Panc1 (cell line): ENCODE measurements at regions not wholly inside any gene's neighbourhood (a gene's known extent, or its start where the extent isn't known, plus 50 kb on each side); places are given as distances from the start of the nearest gene placed in this dataset.

Experiments used
- ATAC-seq: fragments of 200-7000 bp; cut with Tn5 transposase; 2 replicates; pipeline ENCODE4 v1.9.1; 2020; ENCODE audit warnings: mild to moderate bottlenecking, moderate library complexity
- BruUV-seq: library from RNA; stranded (reverse); fragments of 400-500 nt; replicated peaks from 2 replicates; lab custom pipeline; 2021; lab: Mats Ljungman, UMichigan
- CTCF ChIA-PET: fragments of 300-600 bp; sonication (Branson Sonifier 250); formaldehyde crosslinking; loops from one replicate; lab custom pipeline; 2022; ENCODE audit warnings: antibody characterized with exemption; lab: Charles Lee
- POLR2A ChIA-PET: fragments of 300-600 bp; sonication (Branson Sonifier 250); formaldehyde crosslinking; loops from one replicate; lab custom pipeline; 2022; ENCODE audit warnings: antibody characterized with exemption; lab: Charles Lee
- DNase-seq: peaks from one replicate; pipeline ENCODE4 v3.0.0-alpha.2; 2010; ENCODE audit warnings: low read depth, low spot score
- H3K27ac ChIP-seq: 2 replicates; pipeline ENCODE4 v1.5.1; 2011; ENCODE audit warnings: mild to moderate bottlenecking, low read length, inconsistent platforms
- H3K27me3 ChIP-seq: fragments of 200-500 bp; sonication (Bioruptor generic); 2 replicates; pipeline ENCODE4 v1.6.0; 2014; ENCODE audit warnings: low read length, inconsistent platforms; ENCODE audit not compliant: control insufficient read depth, insufficient read depth
- H3K36me3 ChIP-seq: fragments of 200-500 bp; sonication (Bioruptor generic); 2 replicates; pipeline ENCODE4 v1.5.1; 2014; ENCODE audit warnings: inconsistent platforms, mild to moderate bottlenecking, low read length, moderate library complexity; ENCODE audit not compliant: control insufficient read depth, insufficient read depth
- H3K4me1 ChIP-seq: 2 replicates; pipeline ENCODE4 v1.5.1; 2011; ENCODE audit warnings: inconsistent platforms, mild to moderate bottlenecking, low read length, moderate library complexity; ENCODE audit not compliant: control insufficient read depth, insufficient read depth
- H3K4me3 ChIP-seq, 2 experiments: 2 replicates each; pipeline ENCODE4 v1.5.1; 2011 to 2012; ENCODE audit warnings: low read depth in 2 of 2, low read length in 2 of 2, mild to moderate bottlenecking in 2 of 2, inconsistent platforms in 1 of 2, moderate library complexity in 1 of 2
- H3K9me3 ChIP-seq: fragments of 200-500 bp; sonication (Bioruptor generic); 2 replicates; pipeline ENCODE4 v1.5.1; 2014; ENCODE audit warnings: low read depth, mild to moderate bottlenecking, inconsistent platforms, low read length, moderate library complexity; ENCODE audit not compliant: control insufficient read depth, insufficient read depth
- POLR2AphosphoS5 ChIP-seq: IDR thresholded peaks from 2 replicates; pipeline ENCODE4 v1.6.1; 2012; ENCODE audit warnings: mild to moderate bottlenecking, low read depth, low read length, moderate library complexity
- SIN3A ChIP-seq: IDR thresholded peaks from 2 replicates; pipeline ENCODE4 v1.6.1; 2012; ENCODE audit warnings: low read depth, mild to moderate bottlenecking, low read length, moderate library complexity, borderline replicate concordance; ENCODE audit not compliant: insufficient read depth
- TCF7L2 ChIP-seq: IDR thresholded peaks from 2 replicates; pipeline ENCODE4 v1.6.1; 2011; ENCODE audit warnings: mild to moderate bottlenecking, low read depth, low read length, inconsistent platforms
- in situ Hi-C: cut with HindIII; loops from 2 replicates; pipeline ENCODE4 v1.10.0; 2016; ENCODE audit warnings: low sequenced_read_pairs, low pct_unique_long_range_greater_than_20kb
- intact Hi-C: fragments of 100-400 bp; cut with micrococcal nuclease; formaldehyde crosslinking; loops from one replicate; pipeline ENCODE4 v1.10.0; 2022; ENCODE audit not compliant: unreplicated experiment
- TF ChIP-seq, protein P1 (sequence below): fragments of 450-650 bp; IDR thresholded peaks from 2 replicates; pipeline ENCODE4 v1.5.1; 2017; ENCODE audit warnings: mild to moderate bottlenecking
- TF ChIP-seq, protein P2 (sequence below), 2 experiments: IDR thresholded peaks; 2 replicates each; pipeline ENCODE4 v1.6.1; 2011 to 2012; ENCODE audit warnings: low read depth in 2 of 2, control low read depth in 1 of 2, low read length in 1 of 2, mild to moderate bottlenecking in 1 of 2, moderate library complexity in 1 of 2; ENCODE audit not compliant: insufficient read depth in 1 of 2

DNA sequence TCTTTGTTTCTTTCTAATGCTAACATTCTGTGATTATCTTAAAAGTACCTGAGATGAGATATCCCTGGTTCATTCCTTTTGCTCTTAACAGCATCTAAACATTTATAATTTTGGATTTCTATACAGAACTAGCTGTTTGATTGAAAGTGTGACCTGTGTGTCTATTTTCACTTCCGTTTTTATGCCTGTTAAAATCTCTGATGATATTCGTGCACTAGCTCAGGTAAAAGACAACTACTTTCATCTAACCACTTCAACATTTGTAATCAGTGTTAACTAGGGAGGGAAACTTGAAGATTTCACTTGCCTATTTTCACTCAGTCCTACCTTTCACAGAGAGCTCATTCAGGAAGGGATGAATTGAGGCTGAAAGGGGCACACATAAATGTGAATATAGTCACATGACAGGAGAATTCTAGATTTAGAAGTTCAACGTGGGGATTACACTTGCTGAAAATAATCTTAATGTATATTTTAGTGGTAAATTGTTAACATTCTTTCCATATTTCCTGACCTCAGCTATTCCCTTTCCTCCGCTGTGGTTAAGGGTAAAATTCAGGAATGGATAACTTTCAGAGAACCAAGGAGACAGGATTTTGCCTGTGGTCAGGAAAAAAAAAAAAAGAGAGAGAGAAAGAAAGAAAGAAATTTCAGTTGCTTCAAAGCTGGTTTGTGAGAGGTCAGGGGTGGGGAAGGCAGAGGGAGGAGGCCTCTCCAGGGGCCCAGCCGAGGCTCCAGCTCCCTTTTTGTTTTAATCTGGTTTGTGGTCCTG, 159.8 kb upstream of the TSC22D2 start:
- POLR2A ChIA-PET, result interaction anchor here (0.5 to 0.7 kb wide), 2 partner anchors 8 to 20 kb away, joined by 7 to 14 read pairs; no protein-coding TSS in a partner anchor
- BruUV-seq, result no TSS peak
- Histone ChIP-seq H3K27me3 (no peaks in the 10 kb centered on the region), H3K36me3 (no peaks in the 10 kb centered on the region), H3K27ac (peak overlapping the region; percentile 60), H3K9me3 (no peaks in the 10 kb centered on the region), H3K4me3 (no peak overlapping the region), H3K4me1 (peaks cover 23% of the 10 kb centered on the region)
- DNase-seq, result no peak
- TF ChIP-seq, protein P1, sequence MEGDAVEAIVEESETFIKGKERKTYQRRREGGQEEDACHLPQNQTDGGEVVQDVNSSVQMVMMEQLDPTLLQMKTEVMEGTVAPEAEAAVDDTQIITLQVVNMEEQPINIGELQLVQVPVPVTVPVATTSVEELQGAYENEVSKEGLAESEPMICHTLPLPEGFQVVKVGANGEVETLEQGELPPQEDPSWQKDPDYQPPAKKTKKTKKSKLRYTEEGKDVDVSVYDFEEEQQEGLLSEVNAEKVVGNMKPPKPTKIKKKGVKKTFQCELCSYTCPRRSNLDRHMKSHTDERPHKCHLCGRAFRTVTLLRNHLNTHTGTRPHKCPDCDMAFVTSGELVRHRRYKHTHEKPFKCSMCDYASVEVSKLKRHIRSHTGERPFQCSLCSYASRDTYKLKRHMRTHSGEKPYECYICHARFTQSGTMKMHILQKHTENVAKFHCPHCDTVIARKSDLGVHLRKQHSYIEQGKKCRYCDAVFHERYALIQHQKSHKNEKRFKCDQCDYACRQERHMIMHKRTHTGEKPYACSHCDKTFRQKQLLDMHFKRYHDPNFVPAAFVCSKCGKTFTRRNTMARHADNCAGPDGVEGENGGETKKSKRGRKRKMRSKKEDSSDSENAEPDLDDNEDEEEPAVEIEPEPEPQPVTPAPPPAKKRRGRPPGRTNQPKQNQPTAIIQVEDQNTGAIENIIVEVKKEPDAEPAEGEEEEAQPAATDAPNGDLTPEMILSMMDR, result no peak
- TF ChIP-seq SIN3A (no peak), TCF7L2 (no peak; the same call in 1 of the 2 replicates), POLR2AphosphoS5 (no peak)
- TF ChIP-seq, protein P2, sequence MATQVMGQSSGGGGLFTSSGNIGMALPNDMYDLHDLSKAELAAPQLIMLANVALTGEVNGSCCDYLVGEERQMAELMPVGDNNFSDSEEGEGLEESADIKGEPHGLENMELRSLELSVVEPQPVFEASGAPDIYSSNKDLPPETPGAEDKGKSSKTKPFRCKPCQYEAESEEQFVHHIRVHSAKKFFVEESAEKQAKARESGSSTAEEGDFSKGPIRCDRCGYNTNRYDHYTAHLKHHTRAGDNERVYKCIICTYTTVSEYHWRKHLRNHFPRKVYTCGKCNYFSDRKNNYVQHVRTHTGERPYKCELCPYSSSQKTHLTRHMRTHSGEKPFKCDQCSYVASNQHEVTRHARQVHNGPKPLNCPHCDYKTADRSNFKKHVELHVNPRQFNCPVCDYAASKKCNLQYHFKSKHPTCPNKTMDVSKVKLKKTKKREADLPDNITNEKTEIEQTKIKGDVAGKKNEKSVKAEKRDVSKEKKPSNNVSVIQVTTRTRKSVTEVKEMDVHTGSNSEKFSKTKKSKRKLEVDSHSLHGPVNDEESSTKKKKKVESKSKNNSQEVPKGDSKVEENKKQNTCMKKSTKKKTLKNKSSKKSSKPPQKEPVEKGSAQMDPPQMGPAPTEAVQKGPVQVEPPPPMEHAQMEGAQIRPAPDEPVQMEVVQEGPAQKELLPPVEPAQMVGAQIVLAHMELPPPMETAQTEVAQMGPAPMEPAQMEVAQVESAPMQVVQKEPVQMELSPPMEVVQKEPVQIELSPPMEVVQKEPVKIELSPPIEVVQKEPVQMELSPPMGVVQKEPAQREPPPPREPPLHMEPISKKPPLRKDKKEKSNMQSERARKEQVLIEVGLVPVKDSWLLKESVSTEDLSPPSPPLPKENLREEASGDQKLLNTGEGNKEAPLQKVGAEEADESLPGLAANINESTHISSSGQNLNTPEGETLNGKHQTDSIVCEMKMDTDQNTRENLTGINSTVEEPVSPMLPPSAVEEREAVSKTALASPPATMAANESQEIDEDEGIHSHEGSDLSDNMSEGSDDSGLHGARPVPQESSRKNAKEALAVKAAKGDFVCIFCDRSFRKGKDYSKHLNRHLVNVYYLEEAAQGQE (IDR thresholded peaks at IDR 0.05; ENCODE audit: insufficient read depth in 1 of 2, low read depth in 2 of 2, low read length in 1 of 2), result no peak
- intact Hi-C loops, result no loop called here
- in situ Hi-C loops, result no loop called here
- CTCF ChIA-PET, result interaction anchor here (0.6 to 0.8 kb wide), 4 partner anchors 10 to 1256 kb away, joined by 3 to 4 read pairs (median 4); no protein-coding TSS in a partner anchor
- peak; percentile 55 for ATAC-seq

DNA sequence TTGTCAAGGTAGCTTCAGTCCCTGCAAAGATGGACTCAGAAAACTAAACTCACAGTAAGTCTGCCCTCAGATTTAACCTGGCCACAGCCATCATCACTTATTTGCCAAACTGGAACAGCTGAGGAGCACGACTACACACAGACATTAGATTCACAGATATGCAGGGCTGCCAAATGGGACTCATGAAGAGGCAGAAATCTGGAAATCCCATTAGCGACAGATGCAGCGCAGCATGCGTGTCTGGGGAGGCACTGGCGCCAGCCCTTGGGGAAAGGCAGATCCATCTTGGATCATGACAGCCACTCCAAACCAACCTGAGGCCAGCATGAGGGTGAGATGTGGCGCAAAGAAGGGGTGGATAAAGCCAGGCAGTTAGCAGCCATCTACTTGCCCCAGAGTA, 160.7 kb upstream of the TSC22D2 start:
- BruUV-seq, result no TSS peak
- POLR2A ChIA-PET, result interaction anchor here (0.6 kb wide), 2 partner anchors 12 to 178 kb away, joined by 3 to 4 read pairs; no protein-coding TSS in a partner anchor
- Histone ChIP-seq H3K36me3 (no peaks in the 10 kb centered on the region), H3K9me3 (no peaks in the 10 kb centered on the region), H3K27me3 (no peaks in the 10 kb centered on the region), H3K4me3 (no peak overlapping the region), H3K4me1 (peaks cover 23% of the 10 kb centered on the region), H3K27ac (no peak overlapping the region)
- TF ChIP-seq SIN3A (no peak), POLR2AphosphoS5 (no peak), TCF7L2 (no peak)
- TF ChIP-seq, protein P1, result no peak
- TF ChIP-seq, protein P2 (IDR thresholded peaks at IDR 0.05; ENCODE audit: insufficient read depth in 1 of 2, low read depth in 2 of 2, low read length in 1 of 2), result no peak
- in situ Hi-C loops (no loop called here), intact Hi-C loops (no loop called here)
- ATAC-seq, result no peak
- no peak for DNase-seq
- CTCF ChIA-PET, result interaction anchor here (0.7 kb wide), 2 partner anchors 125 to 624 kb away, joined by 4 read pairs; no protein-coding TSS in a partner anchor
